ENCODE measurements at regions not wholly inside any gene's neighbourhood (a gene's known extent, or its start where the extent isn't known, plus 50 kb on each side); places are given as distances from the start of the nearest gene placed in this dataset.

DNA sequence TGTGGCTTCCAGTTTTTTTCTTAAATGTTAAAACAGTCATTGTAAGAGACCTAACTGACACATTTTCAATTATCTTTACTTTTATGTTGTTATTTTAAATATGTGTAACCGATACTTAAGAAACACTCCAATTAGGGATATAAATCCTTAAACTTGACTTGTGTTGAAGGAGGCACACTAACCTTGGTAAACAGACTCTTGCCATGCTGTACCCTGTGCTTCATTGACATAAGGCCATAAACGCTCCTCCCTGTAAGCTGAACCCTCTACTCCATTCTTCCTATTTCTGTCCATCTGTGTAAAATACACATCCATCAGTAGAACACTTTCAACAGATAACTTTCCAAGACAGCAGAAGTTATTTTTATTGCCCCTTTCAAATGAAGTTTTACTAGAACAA is 780.5 kb upstream of the FAM98A start:
- DNase-seq: no peak

DNA sequence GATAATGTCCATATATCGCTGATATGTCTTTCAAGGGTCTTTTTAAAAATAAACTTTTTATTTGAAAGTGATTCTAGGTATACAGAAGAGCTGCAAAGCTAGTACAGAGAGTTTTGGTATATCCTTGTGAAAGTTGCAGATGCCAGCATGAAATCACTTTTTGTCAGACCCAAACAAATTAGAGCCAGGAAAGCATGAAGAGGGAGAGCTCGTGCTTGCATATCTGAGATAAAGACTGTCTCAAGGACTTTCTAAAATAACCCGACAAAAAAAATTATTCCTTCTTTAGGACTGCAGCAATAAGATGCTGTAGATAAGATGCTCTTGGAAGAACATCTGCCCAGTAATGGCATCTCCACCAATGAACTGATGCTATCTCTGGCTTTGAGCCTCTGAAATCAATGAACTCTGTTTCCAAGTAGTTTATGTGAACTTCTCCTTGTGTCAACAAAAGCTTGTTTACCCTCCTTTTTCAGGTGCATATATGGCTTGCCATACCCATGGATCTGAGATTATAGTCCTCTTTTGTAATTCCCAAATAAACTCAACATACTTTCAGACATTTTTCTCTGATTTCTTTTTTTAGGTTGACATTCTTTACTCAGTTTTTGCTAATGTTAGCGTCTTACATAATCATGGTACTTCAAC is 774.6 kb upstream of the FAM98A start:
- DNase-seq: no peak

DNA sequence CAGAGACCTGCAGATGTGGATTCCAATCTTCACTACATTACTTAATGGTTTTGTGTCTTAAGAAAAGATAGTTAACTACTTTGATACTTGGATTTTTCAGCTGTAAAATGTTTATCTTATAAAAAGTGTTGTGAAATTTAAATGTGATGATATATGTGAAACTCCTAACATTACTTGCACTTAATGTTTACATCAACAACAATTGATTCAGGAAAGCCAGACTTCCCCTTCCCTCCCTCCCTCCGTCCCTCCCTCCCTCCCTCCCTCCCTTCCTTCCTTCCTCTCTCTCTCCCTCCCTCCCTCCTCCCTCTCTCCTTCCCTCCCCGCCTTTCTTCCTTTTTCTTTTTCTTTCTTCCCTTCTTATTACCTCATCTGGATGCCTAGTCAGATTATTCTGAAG is 773.9 kb upstream of the FAM98A start:
- no peak for DNase-seq

DNA sequence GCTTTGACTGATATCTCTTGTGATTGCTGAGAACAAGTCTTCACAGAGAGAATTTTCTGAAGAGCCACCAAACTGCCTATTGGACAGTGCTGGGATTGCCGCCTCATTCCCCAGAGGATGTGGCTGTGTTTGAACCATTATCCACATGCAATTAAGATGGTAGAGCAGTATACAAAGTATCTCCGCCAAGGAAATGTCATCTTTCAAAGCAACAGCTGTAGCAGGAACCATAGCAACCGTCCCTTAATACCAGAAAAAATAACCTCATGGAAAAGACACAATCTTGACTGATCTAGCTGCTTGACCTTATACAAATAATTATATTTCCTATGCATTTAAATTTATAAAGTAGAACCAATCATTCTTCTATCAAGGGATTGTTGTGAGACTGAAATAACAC is 772.6 kb upstream of the FAM98A start:
- no peak for DNase-seq

DNA sequence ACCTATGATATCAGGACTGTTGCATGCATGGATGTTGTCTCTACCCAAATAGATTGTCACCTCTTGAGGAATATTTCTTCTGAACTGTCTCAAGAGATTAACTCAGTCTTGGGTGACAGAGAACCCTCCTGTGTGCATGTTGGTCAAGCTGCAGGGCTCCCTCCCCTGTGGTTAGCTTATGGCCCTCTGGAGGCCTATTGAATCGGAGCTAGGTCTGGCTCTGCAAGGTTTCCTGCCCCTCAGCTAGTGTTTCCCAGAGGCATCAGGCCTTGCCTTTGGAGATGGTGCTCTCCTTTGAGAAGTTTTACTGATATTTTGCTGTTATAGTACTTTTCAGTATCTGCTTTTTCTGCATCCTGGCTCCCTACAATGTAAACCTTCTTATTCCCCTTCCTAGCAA is 769.2 kb upstream of the FAM98A start:
- DNase-seq: no peak

DNA sequence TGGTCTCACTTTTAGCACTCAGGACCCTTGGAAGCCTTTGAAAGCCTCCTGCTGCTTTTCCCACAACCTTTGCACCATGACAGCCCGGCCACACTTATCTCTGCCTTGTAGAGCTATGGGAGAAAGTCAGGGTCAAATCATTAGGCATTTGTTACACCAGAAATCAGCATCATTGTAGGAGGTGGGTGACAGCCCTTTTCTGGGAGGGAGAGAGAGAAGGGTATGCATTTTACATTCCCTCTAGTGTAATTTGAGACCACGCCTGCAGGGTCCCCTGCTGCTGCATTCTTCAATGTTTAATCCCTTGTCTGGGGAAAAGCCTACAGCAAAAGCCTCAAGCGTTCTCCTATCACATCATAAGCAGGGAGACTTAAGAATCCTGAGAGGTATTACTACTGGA is 766.8 kb upstream of the FAM98A start:
- peak; percentile 10 for DNase-seq

DNA sequence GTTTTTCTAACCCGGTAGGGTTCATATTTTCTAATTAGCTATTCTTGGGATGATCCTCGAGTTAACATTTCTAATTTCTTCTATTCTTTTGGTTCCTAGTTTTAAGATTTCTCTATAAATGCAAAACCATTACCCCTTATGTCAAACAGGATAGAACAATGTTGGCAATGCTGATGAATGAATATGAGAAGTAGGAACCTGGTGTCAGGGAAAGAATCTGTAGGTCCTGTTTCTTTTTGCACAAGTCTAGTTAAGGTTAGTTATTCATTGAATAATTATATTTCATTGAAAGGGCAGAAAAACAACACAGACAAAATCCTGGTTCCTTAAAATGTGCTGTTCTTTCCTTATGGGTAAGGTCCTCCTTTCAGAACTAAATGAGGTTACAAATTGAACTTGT is 766.4 kb upstream of the FAM98A start:
- DNase-seq: no peak

DNA sequence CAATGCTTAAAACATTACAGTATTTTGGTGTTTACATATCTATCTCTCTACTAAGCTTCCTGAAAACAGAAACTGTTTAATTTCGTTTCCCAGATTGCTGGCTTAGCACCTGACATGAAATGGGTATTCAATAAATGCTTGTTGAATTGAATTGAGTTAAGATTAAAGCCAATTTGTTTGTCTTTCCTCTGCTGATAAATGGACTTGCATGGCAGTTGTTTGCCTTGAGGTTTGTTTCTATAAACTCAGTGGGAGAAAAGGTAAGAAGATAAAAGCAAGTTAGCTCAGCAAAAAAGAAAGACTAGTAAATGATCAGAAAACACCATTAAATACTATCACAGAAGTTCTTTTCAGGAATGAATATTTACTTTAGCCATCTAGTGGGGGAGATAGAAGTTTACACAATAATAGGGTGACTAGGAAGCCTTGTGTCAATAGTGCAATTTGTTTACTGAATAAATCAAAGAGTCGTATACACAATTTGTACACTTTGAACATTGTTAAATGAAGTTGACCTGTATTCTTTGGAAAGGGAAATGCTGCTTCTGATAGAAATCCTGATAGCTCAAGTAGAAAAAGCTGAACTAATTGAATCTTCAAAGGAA is 754.5 kb upstream of the FAM98A start:
- no peak for DNase-seq

DNA sequence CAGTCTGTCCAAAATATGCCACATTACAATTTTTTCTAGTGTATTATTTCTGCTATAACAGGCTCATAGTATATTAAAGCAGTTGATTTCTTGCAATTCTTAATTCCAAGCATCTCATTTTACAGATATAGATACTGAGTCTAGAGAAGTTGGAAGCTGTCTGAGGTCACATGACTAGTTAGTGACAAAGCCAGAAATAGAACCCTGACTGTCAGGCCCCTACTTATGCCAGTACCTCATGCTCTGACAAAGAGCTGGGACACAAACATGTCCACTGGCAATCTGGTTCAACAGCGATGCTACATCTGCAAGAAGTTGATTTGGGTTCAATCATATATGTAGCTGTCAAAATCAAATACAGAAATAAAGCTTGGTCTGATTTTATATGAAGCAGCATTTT is 750.4 kb upstream of the FAM98A start:
- DNase-seq: no peak

DNA sequence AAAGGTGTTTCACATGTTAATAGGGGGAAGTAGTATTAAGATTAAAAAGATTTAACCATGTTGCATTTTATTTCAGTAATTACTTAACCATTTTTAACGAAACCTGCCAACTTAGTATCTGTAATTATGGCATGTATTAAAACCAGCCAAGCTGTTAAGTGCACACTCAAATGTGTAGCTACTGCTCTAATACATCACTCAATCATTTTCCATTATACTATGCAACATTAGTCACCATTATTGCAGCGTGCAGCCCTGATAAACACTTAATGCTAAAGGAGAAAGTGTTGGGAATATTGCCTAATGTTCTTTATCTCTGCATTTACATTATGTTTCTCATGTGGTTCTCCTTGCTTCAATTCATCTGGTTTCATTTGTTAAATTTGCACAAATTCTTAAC is 745.9 kb upstream of the FAM98A start:
- DNase-seq: no peak

DNA sequence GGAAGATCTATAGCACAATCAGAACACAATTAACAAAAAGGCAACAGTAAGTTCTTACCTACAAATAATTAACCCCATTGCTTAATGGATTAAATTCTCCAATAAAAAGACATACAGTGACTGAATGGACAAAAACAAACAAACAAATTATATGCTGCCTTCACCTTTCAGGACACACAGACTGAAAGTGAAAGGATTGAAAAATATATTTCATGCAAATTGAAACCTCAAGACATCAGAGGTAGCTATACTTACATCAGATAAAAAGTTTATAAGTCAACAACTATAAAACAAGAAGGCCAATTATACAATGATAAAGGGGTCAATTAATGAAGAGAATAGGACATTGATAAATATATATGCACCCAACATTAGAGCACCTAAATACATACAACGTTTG is 741.2 kb upstream of the FAM98A start:
- no peak for DNase-seq

DNA sequence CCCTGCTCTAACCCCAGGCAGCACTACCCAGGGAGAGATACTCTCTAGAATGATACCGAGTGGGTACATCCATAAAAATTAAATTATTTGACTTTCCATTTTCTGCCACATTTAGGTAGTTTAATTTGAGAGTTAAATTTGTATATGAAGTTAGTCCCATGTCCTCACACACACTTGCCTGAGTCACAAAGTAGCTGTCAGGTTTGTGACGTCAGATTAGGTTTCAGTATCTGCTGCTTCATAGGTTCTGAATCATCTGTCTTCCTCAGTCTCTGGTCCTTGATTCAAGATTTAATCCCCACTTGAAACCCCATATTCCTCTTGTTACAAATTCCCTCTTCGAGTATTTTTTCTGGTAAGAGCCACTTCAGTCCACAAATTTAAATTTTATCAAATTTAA is 738.6 kb upstream of the FAM98A start:
- no peak for DNase-seq

DNA sequence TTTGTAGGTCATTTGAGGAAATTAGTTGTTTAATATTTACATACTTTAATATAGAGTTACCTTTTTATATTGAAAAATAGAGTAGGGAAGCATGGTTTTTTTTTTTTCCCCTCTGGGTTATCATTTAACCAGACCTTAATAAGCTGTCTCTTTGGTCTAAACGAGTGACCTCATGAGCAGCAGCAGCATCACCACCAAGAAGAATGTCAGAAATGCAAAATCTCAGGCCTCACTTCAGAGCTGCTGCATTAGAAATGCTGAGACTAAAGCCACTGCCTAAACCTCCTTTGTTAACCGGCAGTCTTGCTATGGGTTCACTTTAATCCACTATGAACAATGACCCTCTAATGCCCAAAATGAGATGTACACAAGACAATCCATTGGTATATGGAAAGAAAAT is 733.7 kb upstream of the FAM98A start:
- DNase-seq: no peak

DNA sequence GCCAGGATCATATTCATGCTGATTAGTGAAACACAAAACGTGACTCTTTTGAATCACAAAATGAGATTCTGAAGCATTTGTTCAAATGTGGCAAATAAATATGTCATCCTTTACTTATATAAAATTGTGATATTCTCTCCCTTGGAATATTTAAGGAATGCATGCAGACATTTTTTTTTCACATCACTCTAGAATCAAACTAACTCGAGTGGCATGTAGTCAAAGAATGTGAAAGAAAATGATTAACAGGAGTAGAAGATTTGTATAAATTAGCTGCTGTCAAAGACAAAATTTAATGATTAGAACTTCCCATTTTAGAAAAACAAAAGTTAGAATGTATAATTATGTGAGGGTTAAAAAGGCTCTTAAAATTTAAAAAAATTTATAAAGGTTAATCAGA is 721.0 kb upstream of the FAM98A start:
- DNase-seq: no peak

DNA sequence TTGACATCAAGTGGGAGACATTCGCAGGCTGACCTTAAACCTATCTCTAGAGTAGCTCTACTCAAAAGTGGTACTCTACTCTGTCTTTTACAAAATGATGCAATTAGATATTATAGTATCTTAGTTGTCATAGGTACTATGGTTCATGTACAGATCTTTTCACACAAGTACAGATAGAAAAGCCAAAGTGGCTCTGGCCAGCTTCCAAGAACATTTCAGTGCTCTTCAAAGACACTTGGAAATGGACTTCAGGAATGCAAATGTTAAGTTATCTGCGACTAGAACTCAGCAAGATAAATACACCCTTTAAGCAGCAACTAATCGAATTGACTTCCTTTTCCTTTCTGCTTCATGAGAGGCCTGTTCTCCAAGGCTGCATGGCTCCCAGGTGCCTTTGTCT is 718.7 kb upstream of the FAM98A start:
- DNase-seq: peak; percentile 4

DNA sequence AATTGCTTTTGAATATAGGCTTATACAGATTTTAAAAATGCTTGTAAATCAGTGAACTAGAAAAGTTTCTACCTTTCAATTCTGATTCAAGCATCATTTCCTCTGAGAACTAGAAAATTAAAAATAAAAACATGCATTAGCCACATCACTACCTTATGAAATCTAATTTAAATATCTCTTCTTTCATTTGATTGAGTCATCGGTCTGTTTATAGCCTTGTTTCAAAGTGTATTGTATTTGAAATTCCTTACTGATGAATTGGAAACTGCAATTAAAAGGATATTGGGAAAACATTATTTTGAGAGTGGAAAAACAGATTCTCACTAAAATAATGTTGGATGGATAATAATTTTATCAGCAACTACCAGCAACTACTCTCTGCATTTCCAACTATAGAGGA is 717.7 kb upstream of the FAM98A start:
- DNase-seq: no peak

DNA sequence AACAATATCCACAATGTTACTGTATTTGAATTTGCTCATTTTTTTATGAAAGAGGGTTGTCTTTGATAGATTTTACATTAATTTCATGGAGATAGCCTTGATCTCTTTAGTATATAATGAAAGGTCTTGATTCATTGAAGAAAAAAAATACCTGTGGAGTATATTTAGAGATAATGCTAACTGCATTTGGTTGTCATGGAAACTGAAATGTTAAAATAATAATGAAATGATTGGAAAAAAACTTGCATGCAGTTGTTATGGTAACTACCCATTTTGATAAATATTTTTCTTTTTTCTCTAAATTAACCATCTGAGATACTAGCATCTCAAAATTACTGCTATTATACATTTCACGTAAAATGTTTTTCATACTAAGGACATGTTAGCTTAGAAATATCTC is 712.7 kb upstream of the FAM98A start:
- DNase-seq: no peak

DNA sequence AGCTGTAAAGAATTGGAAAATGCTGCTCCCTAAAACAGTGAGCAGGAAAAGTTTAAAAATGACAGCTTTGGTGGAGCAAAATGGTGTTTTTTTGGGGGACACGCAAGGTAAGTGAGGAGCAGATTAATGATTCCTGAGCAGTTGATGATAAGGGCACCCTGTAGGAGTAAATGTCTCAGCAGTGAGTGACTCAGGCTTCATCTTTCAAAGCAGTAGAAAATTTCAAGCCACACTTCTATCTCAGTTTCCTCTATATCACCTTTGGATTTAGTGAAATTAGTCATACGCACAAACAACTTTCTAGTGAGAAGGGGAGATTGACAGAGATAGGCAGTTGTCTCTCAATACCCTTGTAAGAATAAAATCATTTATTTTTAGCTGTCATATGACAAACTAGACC is 709.0 kb upstream of the FAM98A start:
- DNase-seq: no peak

DNA sequence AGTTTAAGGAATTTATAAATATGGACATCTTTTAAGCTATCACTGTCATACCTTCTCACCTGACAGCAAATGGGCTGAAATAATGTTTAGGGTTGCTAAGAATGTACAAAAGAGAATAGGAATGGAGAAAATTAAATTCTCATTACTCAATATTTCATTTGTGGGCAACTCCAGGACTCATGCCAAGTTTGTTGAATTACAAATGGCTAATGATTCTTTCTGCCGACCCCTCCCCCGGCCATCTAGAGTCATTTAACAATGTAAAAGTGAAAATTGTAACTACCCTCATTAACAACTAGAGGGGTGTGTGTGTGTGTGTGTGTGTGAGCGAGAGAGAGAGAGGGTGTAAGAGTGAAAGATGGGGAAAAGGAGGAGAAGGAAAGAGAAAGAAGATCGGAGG is 708.5 kb upstream of the FAM98A start:
- DNase-seq: no peak

DNA sequence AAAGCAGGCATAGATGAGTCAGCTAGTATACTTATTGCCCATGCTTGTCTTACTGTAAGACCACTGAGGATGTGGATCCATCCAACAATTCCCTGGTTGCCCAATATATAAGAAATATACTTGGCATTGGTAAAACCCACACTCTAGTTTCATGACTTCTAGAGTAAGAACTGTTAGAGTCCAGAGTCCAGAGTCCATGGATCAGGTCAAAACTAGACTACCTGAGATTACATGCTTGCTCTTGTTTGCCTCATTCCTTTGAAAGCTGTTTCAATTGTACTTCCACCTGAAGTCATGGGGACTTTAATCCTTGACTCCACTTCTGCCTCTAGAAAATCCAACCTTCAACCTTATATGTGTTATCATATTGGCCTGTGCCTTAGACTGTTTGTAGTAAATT is 707.6 kb upstream of the FAM98A start:
- DNase-seq: no peak

DNA sequence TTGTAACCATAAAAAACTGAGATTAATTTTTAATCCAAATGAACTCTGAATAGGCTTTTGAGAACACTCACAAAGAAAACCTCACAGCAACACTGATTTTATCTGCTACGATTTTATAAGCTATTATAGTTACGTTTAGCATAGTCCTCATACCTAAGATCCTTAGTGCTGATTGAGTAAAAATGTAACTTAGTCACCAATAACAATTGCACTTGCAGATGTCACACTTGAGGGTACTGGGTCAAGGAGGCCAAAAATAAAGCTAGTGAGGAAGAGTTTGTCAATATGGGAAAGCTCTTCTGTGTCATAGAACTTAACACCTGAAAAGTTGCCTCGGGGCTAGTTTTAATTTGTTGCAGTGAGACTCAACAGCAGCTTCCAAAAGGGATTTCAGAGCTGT is 706.5 kb upstream of the FAM98A start:
- DNase-seq: no peak

DNA sequence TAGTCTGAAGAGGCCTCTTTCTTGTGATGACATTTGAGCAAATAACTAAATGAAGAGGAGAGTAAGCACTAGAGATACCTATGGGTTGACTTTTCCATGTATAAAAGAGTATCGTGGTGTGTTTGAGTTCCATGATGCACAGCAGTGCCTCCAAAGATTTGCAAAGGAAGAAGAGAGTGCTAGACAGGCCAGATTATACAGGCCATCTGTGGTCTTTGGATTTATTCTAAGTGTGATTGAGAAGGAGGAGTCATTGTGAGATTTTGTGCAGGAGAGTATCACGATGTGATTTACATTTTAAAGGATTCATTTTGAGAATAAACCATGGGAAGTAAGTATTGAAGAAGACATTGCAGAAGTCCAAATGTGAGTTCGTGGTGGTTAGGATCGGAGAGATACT is 695.9 kb upstream of the FAM98A start:
- DNase-seq: no peak

DNA sequence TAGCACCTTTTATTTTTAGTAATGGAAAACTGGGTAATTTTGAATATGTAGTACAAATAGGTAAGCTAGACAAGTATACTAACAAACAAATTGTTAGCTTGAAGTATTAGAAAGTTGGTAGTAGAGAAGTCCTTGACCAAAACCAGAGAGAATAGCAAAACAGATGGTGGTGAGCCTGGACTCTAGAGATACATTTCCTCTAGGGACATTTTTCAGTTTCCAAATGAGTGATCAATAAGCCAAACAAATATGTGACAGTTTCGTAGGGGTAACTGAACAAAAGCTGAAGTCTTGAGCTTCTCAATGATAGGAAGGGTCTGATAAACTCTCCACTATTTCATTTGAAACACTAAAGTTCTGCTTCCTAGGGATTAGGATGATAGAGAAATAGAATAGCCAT is 692.0 kb upstream of the FAM98A start:
- no peak for DNase-seq

DNA sequence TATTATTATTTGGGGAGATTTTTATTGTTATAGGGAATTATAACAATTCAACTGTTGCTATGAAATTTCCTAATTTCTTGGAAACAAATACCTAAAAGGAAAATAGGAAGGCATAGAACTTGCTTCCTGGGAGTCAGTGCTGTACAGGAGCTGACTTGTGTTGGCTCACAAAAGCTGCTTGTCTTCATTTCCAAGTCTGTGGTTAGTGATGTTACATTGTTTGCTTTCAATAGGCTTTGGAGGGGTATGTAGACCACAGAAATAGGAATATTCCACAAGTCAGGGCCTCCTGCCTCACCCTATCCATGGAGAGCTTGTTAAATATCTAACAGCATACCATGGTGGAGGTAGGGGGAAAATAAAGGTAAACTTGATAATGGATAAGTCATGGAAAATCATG is 688.9 kb upstream of the FAM98A start:
- DNase-seq: no peak

DNA sequence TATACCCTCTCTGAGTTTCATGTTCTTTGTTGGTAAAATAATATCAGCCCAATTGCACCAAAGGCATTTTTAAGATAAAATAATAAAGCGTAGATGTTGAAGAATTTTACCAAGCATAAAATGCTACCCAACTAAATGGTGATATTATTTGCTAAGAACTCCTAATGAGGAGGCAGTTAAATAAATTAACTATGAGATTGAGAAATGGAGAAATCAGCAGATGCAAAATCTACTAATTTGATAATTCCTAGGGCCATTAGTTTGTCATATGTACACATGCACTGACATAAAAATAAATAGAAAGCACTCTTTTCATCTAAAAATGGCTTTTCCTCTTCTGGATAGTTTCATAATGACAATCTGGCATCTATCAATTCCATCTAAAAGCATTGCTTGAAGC is 681.5 kb upstream of the FAM98A start:
- no peak for DNase-seq
